ENCODE measurements at regions not wholly inside any gene's neighbourhood (a gene's known extent, or its start where the extent isn't known, plus 50 kb on each side); places are given as distances from the start of the nearest gene placed in this dataset.

GRCh38 chr5:3694819-3695218, 99.2 kb downstream of the IRX1 start:
- Mint-ChIP-seq H3K4me1 (ENCODE audit: low read depth) (no peaks in the 10 kb centered on the region), H3K9me3 (peaks cover 7% of the 10 kb centered on the region), H3K36me3 (ENCODE audit: low read depth) (no peaks in the 10 kb centered on the region), H3K27ac (no peak overlapping the region), H3K27me3 (ENCODE audit: low read depth) (no peaks in the 10 kb centered on the region), H3K4me3 (ENCODE audit: low read depth) (no peak overlapping the region)
- DNase-seq (ENCODE audit: low spot score) = no peak
- intact Hi-C loops (cut with micrococcal nuclease) = no loop called here

GRCh38 chr5:3695818-3696217, 100.2 kb downstream of the IRX1 start:
- Mint-ChIP-seq H3K27ac (no peak overlapping the region), H3K27me3 (ENCODE audit: low read depth) (no peaks in the 10 kb centered on the region), H3K4me1 (ENCODE audit: low read depth) (no peaks in the 10 kb centered on the region), H3K36me3 (ENCODE audit: low read depth) (no peaks in the 10 kb centered on the region), H3K4me3 (ENCODE audit: low read depth) (no peak overlapping the region), H3K9me3 (peaks cover 7% of the 10 kb centered on the region)
- intact Hi-C loops (cut with micrococcal nuclease) = no loop called here
- no peak for DNase-seq (ENCODE audit: low spot score)

GRCh38 chr5:3698412-3698811, 102.8 kb downstream of the IRX1 start:
- Mint-ChIP-seq H3K9me3 (peaks cover 7% of the 10 kb centered on the region), H3K4me1 (ENCODE audit: low read depth) (peaks cover 3% of the 10 kb centered on the region), H3K36me3 (ENCODE audit: low read depth) (no peaks in the 10 kb centered on the region), H3K27me3 (ENCODE audit: low read depth) (no peaks in the 10 kb centered on the region), H3K4me3 (ENCODE audit: low read depth) (no peak overlapping the region), H3K27ac (no peak overlapping the region)
- intact Hi-C loops (cut with micrococcal nuclease) = no loop called here
- DNase-seq (ENCODE audit: low spot score) = no peak

- intact Hi-C loops (cut with micrococcal nuclease) = no loop called here
- no peaks in the 10 kb centered on the region for H3K36me3 Mint-ChIP-seq (ENCODE audit: low read depth)
- H3K9me3 Mint-ChIP-seq = no peaks in the 10 kb centered on the region
- H3K4me1 Mint-ChIP-seq (ENCODE audit: low read depth) = peaks cover 3% of the 10 kb centered on the region
- no peak overlapping the region for H3K4me3 Mint-ChIP-seq (ENCODE audit: low read depth)
- no peaks in the 10 kb centered on the region for H3K27me3 Mint-ChIP-seq (ENCODE audit: low read depth)
- DNase-seq (ENCODE audit: low spot score) = no peak
- no peak overlapping the region for H3K27ac Mint-ChIP-seq
Observed at GRCh38 chr5:3701694-3702093, 106.1 kb downstream of the IRX1 start.

GRCh38 chr5:3704661-3705060, 109.0 kb downstream of the IRX1 start:
- Mint-ChIP-seq H3K27me3 (ENCODE audit: low read depth) (no peaks in the 10 kb centered on the region), H3K4me1 (ENCODE audit: low read depth) (peaks cover 3% of the 10 kb centered on the region), H3K4me3 (ENCODE audit: low read depth) (no peak overlapping the region), H3K36me3 (ENCODE audit: low read depth) (no peaks in the 10 kb centered on the region), H3K27ac (no peak overlapping the region), H3K9me3 (no peaks in the 10 kb centered on the region)
- no peak for DNase-seq (ENCODE audit: low spot score)
- intact Hi-C loops (cut with micrococcal nuclease) = no loop called here

- H3K4me1 Mint-ChIP-seq (ENCODE audit: low read depth) = no peaks in the 10 kb centered on the region
- H3K9me3 Mint-ChIP-seq = no peaks in the 10 kb centered on the region
- H3K36me3 Mint-ChIP-seq (ENCODE audit: low read depth) = no peaks in the 10 kb centered on the region
- no peak overlapping the region for H3K27ac Mint-ChIP-seq
- H3K4me3 Mint-ChIP-seq (ENCODE audit: low read depth) = no peak overlapping the region
- H3K27me3 Mint-ChIP-seq (ENCODE audit: low read depth) = no peaks in the 10 kb centered on the region
- intact Hi-C loops (cut with micrococcal nuclease) = no loop called here
- no peak for DNase-seq (ENCODE audit: low spot score)
Observed at GRCh38 chr5:3709068-3709716, 113.6 kb downstream of the IRX1 start.

- no peaks in the 10 kb centered on the region for H3K36me3 Mint-ChIP-seq (ENCODE audit: low read depth)
- H3K4me1 Mint-ChIP-seq (ENCODE audit: low read depth) = no peaks in the 10 kb centered on the region
- DNase-seq (ENCODE audit: low spot score) = no peak
- no peak overlapping the region for H3K27ac Mint-ChIP-seq
- no peak overlapping the region for H3K4me3 Mint-ChIP-seq (ENCODE audit: low read depth)
- intact Hi-C loops (cut with micrococcal nuclease) = no loop called here
- H3K27me3 Mint-ChIP-seq (ENCODE audit: low read depth) = no peaks in the 10 kb centered on the region
- H3K9me3 Mint-ChIP-seq = peaks cover 6% of the 10 kb centered on the region
Observed at GRCh38 chr5:3709717-3710348, 114.2 kb downstream of the IRX1 start.

GRCh38 chr5:3715062-3715461, 119.4 kb downstream of the IRX1 start:
- intact Hi-C loops (cut with micrococcal nuclease) = no loop called here
- Mint-ChIP-seq H3K27ac (no peak overlapping the region), H3K9me3 (peaks cover 11% of the 10 kb centered on the region)

GRCh38 chr5:3729631-3730030, 134.0 kb downstream of the IRX1 start:
- Mint-ChIP-seq H3K36me3 (ENCODE audit: low read depth) (no peaks in the 10 kb centered on the region), H3K4me3 (ENCODE audit: low read depth) (no peak overlapping the region), H3K27me3 (ENCODE audit: low read depth) (no peaks in the 10 kb centered on the region), H3K4me1 (ENCODE audit: low read depth) (no peaks in the 10 kb centered on the region), H3K27ac (no peak overlapping the region), H3K9me3 (peaks cover 5% of the 10 kb centered on the region)
- DNase-seq (ENCODE audit: low spot score) = no peak
- intact Hi-C loops (cut with micrococcal nuclease) = no loop called here

More at GRCh38 chr5:3715062-3715461, 119.4 kb downstream of the IRX1 start:
- H3K27me3 Mint-ChIP-seq (ENCODE audit: low read depth) = no peaks in the 10 kb centered on the region
- H3K36me3 Mint-ChIP-seq (ENCODE audit: low read depth) = no peaks in the 10 kb centered on the region
- no peak for DNase-seq (ENCODE audit: low spot score)
- H3K4me1 Mint-ChIP-seq (ENCODE audit: low read depth) = no peaks in the 10 kb centered on the region
- no peak overlapping the region for H3K4me3 Mint-ChIP-seq (ENCODE audit: low read depth)

- no peaks in the 10 kb centered on the region for H3K36me3 Mint-ChIP-seq (ENCODE audit: low read depth)
- intact Hi-C loops (cut with micrococcal nuclease) = no loop called here
- no peak overlapping the region for H3K4me3 Mint-ChIP-seq (ENCODE audit: low read depth)
- peaks cover 5% of the 10 kb centered on the region for H3K9me3 Mint-ChIP-seq
- no peak overlapping the region for H3K27ac Mint-ChIP-seq
- H3K4me1 Mint-ChIP-seq (ENCODE audit: low read depth) = no peaks in the 10 kb centered on the region
- no peaks in the 10 kb centered on the region for H3K27me3 Mint-ChIP-seq (ENCODE audit: low read depth)
- no peak for DNase-seq (ENCODE audit: low spot score)
Observed at GRCh38 chr5:3734632-3735031, 139.0 kb downstream of the IRX1 start.

- Mint-ChIP-seq H3K27me3 (ENCODE audit: low read depth) (no peaks in the 10 kb centered on the region), H3K27ac (no peak overlapping the region), H3K4me1 (ENCODE audit: low read depth) (no peaks in the 10 kb centered on the region), H3K9me3 (peaks cover 5% of the 10 kb centered on the region), H3K4me3 (ENCODE audit: low read depth) (no peak overlapping the region), H3K36me3 (ENCODE audit: low read depth) (no peaks in the 10 kb centered on the region)
- intact Hi-C loops (cut with micrococcal nuclease) = no loop called here
- no peak for DNase-seq (ENCODE audit: low spot score)
Observed at GRCh38 chr5:3736466-3736865, 140.8 kb downstream of the IRX1 start.

- peaks cover 8% of the 10 kb centered on the region for H3K9me3 Mint-ChIP-seq
- DNase-seq (ENCODE audit: low spot score) = no peak
- intact Hi-C loops (cut with micrococcal nuclease) = no loop called here
- no peaks in the 10 kb centered on the region for H3K4me1 Mint-ChIP-seq (ENCODE audit: low read depth)
- no peaks in the 10 kb centered on the region for H3K36me3 Mint-ChIP-seq (ENCODE audit: low read depth)
- no peaks in the 10 kb centered on the region for H3K27me3 Mint-ChIP-seq (ENCODE audit: low read depth)
- no peak overlapping the region for H3K27ac Mint-ChIP-seq
- H3K4me3 Mint-ChIP-seq (ENCODE audit: low read depth) = no peak overlapping the region
Observed at GRCh38 chr5:3736926-3737325, 141.3 kb downstream of the IRX1 start.

- Mint-ChIP-seq H3K9me3 (peaks cover 16% of the 10 kb centered on the region), H3K4me1 (ENCODE audit: low read depth) (no peaks in the 10 kb centered on the region), H3K27ac (no peak overlapping the region), H3K36me3 (ENCODE audit: low read depth) (no peaks in the 10 kb centered on the region), H3K4me3 (ENCODE audit: low read depth) (no peak overlapping the region), H3K27me3 (ENCODE audit: low read depth) (no peaks in the 10 kb centered on the region)
- intact Hi-C loops (cut with micrococcal nuclease) = no loop called here
- DNase-seq (ENCODE audit: low spot score) = no peak
Observed at GRCh38 chr5:3738919-3739318, 143.3 kb downstream of the IRX1 start.

Measured in activated T-helper 2 cell treated with anti-CD3 and anti-CD28 coated beads, Interferon-gamma antibody, Interleukin-2, Interleukin-4, amounts not matched to agents 10 μg/mL and 5 μg/mL and 100 μg/mL, durations not matched to agents 14 hours and 24 hours and 36 hours (primary cell).